ENCODE measurements at regions not wholly inside any gene's neighbourhood (a gene's known extent, or its start where the extent isn't known, plus 50 kb on each side); places are given as distances from the start of the nearest gene placed in this dataset.

DNA sequence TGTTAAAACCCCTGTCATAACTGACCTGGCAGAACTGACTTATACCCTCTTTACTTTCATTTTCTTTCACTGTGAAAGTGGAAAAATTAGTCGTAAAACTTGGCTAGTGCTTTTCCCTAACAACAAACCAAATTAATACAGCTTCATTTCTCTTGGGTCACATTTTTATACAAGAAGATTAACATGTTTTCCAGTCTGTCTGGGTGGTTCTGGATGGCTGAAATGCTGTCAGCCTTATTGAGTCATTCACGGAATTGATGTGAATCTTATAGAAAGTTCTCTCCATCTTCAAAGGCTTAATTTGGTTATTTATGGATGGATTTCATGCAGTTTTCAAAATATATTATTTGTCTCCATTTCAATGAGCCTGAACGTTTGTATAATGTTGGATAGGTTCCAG, 440.0 kb downstream of the KCTD12 start:
- peak in 1 of 3 donors; percentile 57 for DNase-seq

DNA sequence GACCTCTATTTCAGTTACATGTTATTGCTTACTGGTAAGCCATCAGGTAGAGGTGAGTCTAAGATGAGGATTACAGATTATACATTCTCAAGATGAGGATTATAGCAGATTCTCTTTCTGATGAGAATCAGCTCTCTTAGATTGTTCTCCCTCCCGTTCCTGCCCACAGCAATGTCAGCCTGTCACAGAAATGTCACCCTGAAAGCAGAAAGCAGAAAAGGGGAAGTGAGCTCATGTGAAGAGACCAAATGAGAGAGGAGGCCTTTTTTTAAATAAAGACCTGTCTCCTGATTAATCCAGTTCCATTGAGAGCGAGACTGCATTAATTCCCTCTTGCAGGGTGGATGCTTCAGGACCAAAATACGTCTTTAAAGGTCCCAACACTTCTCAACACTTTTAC, 445.6 kb downstream of the KCTD12 start:
- no peak for DNase-seq

DNA sequence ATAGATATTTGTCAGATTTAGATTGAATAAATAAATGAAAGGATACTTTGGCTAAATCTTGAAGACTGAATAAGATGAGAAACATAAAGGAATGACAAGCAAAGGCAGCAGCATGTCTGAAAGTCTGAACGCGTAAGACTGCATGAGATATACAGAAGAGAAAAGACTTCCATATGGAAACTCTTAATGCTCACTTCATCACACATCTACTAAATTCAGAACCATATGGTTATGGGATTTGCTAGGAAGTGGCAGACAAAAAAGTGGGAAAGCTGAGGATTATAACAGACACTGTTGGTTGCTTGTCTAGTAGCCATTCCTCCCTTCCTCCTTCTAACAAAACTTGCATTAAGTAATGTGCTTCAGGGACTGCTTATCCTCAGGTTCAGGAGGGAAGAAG, 446.7 kb downstream of the KCTD12 start:
- no peak for DNase-seq

GRCh38 chr13:76438050-76438449, 448.2 kb downstream of the KCTD12 start:
- no peak for DNase-seq

GRCh38 chr13:76425935-76426334, 460.3 kb downstream of the KCTD12 start:
- peak; percentile 64 to 83 (median 65) for DNase-seq

DNA sequence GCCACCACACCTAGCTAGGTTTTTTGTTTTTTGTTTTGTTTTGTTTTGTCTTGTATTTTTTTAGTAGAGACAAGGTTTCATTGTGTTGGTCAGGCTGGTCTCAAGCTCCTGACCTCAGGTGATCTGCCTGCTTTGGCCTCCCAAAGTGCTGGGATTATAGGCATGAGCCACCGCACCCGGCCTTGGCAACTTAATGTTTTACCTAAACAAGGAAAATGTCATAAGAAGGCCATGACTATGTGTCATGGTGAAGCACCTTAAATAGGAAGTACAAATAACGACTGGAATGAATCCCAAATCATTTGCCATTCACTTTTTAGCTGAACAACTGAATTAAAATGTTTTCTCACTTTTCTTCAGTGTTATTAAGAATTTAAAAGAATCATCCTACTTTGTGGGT, 465.2 kb downstream of the KCTD12 start:
- no peak for DNase-seq

DNA sequence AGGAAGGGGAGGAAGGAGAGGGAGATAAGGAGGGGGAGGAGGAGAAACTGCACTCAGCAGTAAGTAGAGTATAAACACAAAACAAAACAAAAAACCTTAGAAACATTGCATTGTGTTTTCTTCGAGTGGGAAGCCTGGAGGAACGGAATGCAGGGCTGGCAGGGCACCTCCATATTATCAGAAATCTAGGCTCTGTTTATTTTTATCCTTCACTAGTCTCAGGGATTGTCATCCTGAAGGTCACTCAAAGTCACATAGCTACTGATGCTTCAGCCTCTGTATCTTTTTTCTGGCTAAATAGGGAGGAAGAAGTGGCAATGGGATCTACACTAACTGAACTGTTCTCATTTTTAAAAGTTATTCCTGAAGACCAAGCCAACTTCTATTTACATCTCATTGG, 467.8 kb downstream of the KCTD12 start:
- no peak for DNase-seq

- DNase-seq = no peak
Observed at GRCh38 chr13:76414320-76414719, 471.9 kb downstream of the KCTD12 start.

- no peak for DNase-seq
Observed at GRCh38 chr13:76406243-76406642, 480.0 kb downstream of the KCTD12 start.

GRCh38 chr13:76398425-76398824, 487.8 kb downstream of the KCTD12 start:
- DNase-seq = no peak

GRCh38 chr13:76397413-76397812, 488.8 kb downstream of the KCTD12 start:
- DNase-seq = no peak

- DNase-seq = no peak
Observed at GRCh38 chr13:76389321-76389720, 496.9 kb downstream of the KCTD12 start.

DNA sequence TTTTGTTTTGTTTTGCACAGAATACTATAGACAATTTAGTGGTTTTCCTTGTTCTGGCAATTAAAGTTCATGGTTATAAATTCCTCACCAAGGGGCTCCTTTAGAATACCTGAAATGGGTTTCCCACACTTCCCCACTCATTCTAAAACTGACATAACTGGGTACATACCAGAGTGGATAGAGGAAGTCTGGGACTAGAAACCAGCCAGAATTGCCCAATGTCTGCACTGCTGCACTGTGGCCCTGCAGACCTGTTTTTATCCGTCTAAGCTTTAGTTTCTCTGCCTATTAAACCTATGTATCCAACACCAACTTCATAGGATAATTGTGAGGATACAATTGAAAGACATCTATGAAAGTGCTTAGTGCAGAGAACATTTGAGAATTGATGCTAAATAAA, 498.6 kb downstream of the KCTD12 start:
- peak in 1 of 3 donors; percentile 12 for DNase-seq

DNA sequence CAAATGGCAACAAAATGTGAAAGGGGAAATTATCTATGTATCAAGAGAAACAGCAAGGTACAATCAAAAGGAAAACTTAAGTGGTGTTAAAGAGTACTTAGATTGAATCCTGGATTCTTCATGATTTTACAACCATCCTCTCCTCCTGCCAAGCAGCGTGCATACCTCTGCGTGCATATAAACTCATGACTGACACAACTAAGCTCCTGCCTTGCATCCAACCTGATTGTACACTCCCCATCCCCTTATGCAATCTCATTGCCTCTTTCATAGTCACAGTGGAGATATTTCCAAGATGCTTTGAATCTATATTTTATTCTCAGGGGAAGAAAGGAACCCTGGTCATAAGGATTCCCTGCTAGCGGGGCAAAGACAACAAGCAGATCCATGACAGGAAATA, 499.9 kb downstream of the KCTD12 start:
- DNase-seq = no peak

- DNase-seq = no peak
Observed at GRCh38 chr13:76385586-76385985, 500.6 kb downstream of the KCTD12 start.

DNA sequence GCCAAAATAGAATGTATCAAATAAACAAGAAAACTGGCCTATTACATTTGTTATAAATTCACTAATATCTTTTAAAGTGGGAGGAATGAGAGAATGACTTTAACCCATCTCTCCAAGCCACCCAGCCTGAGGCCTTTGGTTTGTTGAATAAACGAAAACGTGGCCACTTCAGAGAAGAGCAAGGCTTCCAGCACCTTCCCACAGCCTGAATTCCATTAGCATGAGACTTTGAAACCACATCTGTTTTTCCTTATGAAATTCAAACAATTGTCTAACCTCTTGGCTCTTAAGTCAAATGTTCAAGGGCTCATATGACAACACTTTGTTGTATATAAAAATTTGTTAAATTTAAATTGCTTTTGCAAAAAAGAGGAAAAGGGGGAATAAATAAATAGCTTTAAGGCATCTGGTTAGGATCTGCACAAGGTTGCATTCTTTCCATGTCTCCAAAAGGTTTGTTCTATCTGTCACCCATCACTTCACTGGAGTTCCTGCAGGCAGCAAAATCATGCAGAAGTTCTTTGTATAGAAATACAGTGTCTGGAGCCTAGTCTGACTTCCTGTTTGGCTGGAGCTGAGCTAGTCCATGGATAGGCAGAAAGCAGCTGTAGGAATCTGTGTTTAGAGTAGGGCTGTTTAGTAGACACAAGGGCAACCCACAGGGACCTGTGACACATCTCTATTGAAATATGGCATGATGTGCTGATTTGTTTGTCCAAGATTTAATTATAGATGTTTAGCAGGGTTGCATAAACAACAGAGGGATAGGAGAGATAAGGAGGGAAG, 502.3 kb downstream of the KCTD12 start:
- peak; percentile 88 to 93 (median 91) for DNase-seq

DNA sequence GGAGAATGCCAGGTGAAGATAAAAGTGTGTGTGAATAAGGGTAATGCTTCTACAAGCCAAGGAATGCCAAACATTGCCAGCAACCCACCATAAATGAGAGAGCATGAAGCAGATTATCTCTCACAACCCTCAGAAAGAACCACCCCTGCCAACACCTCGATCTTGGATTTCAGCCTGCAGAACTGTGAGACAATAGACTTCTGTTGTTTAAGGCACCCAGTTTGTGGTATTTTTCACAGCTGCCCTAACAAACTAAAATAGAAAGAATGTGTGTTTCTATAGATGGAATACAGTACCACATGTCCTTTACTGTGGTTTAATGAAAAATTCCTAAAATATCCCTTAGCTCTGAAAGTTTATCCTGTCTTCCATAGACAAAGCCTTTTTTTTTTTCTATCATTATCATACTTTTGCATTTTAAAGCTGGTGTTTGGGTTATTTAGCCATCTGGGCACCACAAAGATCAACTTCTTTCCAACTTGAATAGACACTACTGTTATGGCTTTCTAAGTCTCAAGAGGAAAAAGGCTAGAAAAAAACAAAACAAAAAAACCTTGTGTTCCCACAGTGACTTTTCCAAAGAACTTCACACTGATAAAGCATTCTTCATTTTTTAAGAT, 505.6 kb downstream of the KCTD12 start:
- no peak for DNase-seq

- DNase-seq = no peak
Observed at GRCh38 chr13:76379341-76380105, 506.7 kb downstream of the KCTD12 start.

GRCh38 chr13:76378767-76379166, 507.4 kb downstream of the KCTD12 start:
- DNase-seq = no peak

DNA sequence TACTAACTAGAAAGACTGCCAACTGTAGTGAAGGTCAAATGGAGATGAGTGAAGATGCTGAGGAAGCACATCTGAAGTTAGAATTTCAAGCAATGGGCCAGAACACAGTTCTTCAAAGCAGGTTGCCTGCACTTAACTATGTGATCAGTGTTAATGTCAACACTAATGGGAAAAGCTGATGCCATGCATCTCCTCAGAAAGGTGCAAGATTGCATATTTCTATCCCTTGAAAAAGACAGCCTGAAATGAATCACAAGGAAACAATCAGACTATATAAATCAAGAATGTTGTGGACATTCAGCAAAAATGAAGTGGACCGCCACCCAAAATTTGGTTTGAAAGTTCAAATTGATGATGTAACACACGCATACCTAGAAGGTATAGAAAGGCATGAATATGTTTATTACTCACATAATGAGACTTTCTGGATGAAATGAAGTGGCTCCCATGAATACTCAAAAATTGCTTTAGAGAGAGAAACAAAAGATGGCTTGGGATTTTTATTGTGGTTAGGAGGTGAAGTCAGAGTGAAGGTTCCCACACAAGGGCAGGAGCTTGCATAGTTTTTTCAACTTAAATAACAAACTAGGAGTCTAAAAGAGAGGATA, 522.4 kb downstream of the KCTD12 start:
- DNase-seq = no peak

DNA sequence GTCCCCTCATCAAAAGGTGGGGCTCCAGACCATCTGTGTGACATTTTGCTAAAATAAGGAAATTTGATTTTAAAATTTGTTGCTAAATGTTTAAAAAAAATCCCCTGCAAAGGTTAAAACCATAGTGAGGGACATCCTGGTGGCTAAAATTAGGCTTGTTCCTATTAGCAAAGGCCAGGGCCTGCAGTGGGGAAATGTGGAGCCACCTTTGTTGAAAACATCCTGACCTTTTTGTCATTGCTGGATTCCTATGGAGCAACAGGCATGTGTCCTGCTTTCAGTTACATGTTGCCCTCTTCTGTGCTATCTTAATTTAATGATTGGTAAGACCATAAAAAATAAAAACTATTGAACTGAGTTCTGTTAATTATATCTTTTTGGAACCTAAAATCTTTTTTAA, 524.3 kb downstream of the KCTD12 start:
- no peak for DNase-seq

DNA sequence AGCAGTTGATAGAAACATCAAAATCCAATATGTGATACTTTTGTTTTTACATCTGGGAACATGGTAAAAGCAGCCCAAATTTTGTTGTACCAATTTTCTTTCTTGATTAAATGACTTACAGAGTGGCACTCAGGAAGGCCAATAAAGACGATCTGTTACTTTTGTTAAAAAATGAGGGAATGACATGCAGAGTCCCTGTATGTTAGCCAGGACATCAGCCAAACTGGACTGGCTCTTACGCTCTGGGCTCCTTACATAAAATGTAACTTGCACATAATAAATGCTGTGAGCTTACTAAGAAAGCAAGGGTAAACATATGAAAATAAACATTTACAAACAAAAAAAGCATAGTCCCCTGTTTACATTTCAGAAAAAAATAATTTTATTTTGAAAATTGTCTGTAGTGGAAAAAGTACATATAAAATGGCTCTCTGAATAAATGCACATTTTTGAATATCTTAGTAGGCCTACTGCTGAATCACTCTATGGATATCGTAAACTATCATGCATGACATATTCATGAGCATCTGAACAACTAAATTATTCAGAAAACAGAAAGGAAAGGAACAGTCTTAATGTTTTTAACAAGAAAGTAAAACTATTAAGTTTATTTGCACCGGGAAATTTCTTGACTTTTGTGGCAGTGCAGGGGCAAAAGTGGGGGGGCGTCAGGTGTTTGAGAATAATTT, 534.5 kb downstream of the KCTD12 start:
- DNase-seq = peak in 1 of 3 donors; percentile 35

All from muscle of back (tissue), 3 donors.